GM23248 (cell line): ENCODE measurements at regions not wholly inside any gene's neighbourhood (a gene's known extent, or its start where the extent isn't known, plus 50 kb on each side); places are given as distances from the start of the nearest gene placed in this dataset.

Experiments used
- EZH2 ChIP-seq: fragments of 200-600 bp; sonication (generic); IDR thresholded peaks from 2 replicates; pipeline ENCODE4 v1.6.1; 2018; ENCODE audit warnings: antibody characterized with exemption, mild to moderate bottlenecking; ENCODE audit not compliant: insufficient read depth, poor library complexity, severe bottlenecking
- EZH2phosphoT487 ChIP-seq: fragments of 200-600 bp; sonication (generic); IDR thresholded peaks from 2 replicates; pipeline ENCODE4 v1.6.1; 2018; ENCODE audit warnings: antibody characterized with exemption, moderate library complexity, mild to moderate bottlenecking, low read depth; ENCODE audit not compliant: insufficient read depth

- no peak for TF ChIP-seq EZH2
- no peak for TF ChIP-seq EZH2phosphoT487
These were observed 1239.5 kb upstream of the ZEB2 start for GRCh38 chr2:145759228-145759915.
